ENCODE measurements at regions not wholly inside any gene's neighbourhood (a gene's known extent, or its start where the extent isn't known, plus 50 kb on each side); places are given as distances from the start of the nearest gene placed in this dataset.

DNA sequence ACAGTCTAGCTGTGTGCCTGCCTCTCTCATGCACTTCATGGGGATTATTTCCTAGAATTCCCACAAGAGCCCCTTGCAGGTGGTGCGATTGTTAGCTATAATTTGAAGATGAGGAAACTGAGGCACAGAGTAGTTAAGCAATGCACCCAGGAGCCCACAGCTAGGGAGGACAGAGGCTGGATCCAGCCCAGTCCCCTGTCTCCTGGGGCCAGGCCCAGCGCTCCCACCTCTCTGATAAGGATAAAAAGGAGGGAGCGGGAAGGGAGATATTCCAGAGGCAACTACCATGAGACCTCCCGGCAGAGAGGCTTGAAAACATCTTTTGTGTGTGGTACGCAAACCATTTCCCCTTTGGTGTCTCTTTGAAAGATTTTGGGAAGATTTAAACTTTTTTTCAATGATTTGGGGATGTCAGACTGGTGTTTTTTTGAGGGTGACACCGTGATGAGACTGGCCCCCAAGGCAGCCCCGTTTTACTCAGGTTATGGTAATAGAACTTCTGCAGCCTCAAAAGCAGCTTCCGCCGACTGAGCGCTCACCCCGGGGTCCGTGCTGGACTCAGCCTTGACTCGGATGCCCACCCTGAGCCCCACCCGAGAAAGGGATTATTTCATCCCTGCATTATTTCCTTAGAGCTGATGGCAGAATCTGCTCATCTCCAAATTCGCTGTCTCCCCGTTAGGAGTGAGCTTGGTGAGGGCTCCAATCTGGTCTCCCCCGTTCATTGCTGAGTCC, 144.7 kb upstream of the IER5L start:
- no peak for TF ChIP-seq POLR2A (IDR thresholded peaks at IDR 0.05)
- TF ChIP-seq, protein P1, sequence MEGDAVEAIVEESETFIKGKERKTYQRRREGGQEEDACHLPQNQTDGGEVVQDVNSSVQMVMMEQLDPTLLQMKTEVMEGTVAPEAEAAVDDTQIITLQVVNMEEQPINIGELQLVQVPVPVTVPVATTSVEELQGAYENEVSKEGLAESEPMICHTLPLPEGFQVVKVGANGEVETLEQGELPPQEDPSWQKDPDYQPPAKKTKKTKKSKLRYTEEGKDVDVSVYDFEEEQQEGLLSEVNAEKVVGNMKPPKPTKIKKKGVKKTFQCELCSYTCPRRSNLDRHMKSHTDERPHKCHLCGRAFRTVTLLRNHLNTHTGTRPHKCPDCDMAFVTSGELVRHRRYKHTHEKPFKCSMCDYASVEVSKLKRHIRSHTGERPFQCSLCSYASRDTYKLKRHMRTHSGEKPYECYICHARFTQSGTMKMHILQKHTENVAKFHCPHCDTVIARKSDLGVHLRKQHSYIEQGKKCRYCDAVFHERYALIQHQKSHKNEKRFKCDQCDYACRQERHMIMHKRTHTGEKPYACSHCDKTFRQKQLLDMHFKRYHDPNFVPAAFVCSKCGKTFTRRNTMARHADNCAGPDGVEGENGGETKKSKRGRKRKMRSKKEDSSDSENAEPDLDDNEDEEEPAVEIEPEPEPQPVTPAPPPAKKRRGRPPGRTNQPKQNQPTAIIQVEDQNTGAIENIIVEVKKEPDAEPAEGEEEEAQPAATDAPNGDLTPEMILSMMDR (IDR thresholded peaks at IDR 0.05): no peak

Data from body of pancreas (tissue), 4 donors.